Hepatocyte (in vitro differentiated cells): ENCODE measurements at regions not wholly inside any gene's neighbourhood (a gene's known extent, or its start where the extent isn't known, plus 50 kb on each side); places are given as distances from the start of the nearest gene placed in this dataset.

Source experiments
- DNase-seq: peaks from one replicate; pipeline ENCODE4 v3.0.0-alpha.2; 2016; ENCODE audit warnings: low spot score
- H2AFZ ChIP-seq: fragments of 200-600 bp; sonication (generic); 2 replicates; pipeline ENCODE4 v1.6.0; 2016; ENCODE audit warnings: antibody characterized with exemption, mild to moderate bottlenecking
- H3K27ac ChIP-seq: fragments of 200-600 bp; sonication (generic); 2 replicates; pipeline ENCODE4 v1.5.1; 2016; ENCODE audit warnings: mild to moderate bottlenecking
- H3K27me3 ChIP-seq: fragments of 200-600 bp; sonication (generic); 2 replicates; pipeline ENCODE4 v1.6.1; 2016
- H3K36me3 ChIP-seq: fragments of 200-600 bp; sonication (generic); replicated peaks from 2 replicates; pipeline ENCODE4 v1.5.1; 2016; ENCODE audit warnings: low read depth; ENCODE audit not compliant: insufficient read depth
- H3K4me1 ChIP-seq: fragments of 200-600 bp; sonication (generic); 2 replicates; pipeline ENCODE4 v1.5.1; 2016; ENCODE audit warnings: mild to moderate bottlenecking, moderate library complexity; ENCODE audit not compliant: insufficient read depth
- H3K4me2 ChIP-seq: fragments of 200-600 bp; sonication (generic); 2 replicates; pipeline ENCODE4 v1.6.0; 2016
- H3K4me3 ChIP-seq: fragments of 200-600 bp; sonication (generic); 2 replicates; pipeline ENCODE4 v1.5.1; 2016; ENCODE audit warnings: mild to moderate bottlenecking
- H3K79me2 ChIP-seq: fragments of 200-600 bp; sonication (generic); 2 replicates; pipeline ENCODE4 v1.6.0; 2017; ENCODE audit warnings: mild to moderate bottlenecking
- H3K9me2 ChIP-seq: fragments of 200-600 bp; sonication (generic); replicated peaks from 2 replicates; pipeline ENCODE4 v1.6.0; 2017; ENCODE audit warnings: mild to moderate bottlenecking; ENCODE audit not compliant: insufficient read depth
- H3K9me3 ChIP-seq: fragments of 200-600 bp; sonication (generic); 2 replicates; pipeline ENCODE4 v1.5.1; 2016; ENCODE audit warnings: low read depth, mild to moderate bottlenecking
- H4K20me1 ChIP-seq: fragments of 200-600 bp; sonication (generic); 2 replicates; pipeline ENCODE4 v1.6.0; 2016; ENCODE audit warnings: mild to moderate bottlenecking; ENCODE audit not compliant: insufficient read depth, poor library complexity, severe bottlenecking
- EZH2 ChIP-seq: fragments of 200-600 bp; sonication (generic); IDR thresholded peaks from 2 replicates; pipeline ENCODE4 v1.6.1; 2016; ENCODE audit warnings: antibody characterized with exemption, mild to moderate bottlenecking, borderline replicate concordance
- EZH2phosphoT487 ChIP-seq: fragments of 200-600 bp; sonication (generic); IDR thresholded peaks from one replicate; pipeline ENCODE4 v1.6.1; 2018; ENCODE audit warnings: antibody characterized with exemption, mild to moderate bottlenecking, low read depth, moderate library complexity; ENCODE audit not compliant: unreplicated experiment, severe bottlenecking
- WGBS: methylation state at CpG from one replicate; pipeline ENCODE4 v1.1.6; 2016; ENCODE audit warnings: low lambda C conversion rate; ENCODE audit errors: missing lambda C conversion rate; 5-methylcytosine and 5-hydroxymethylcytosine counted together
- TF ChIP-seq, protein P1 (sequence below): fragments of 200-600 bp; sonication (generic); IDR thresholded peaks from 2 replicates; pipeline ENCODE4 v1.5.1; 2016; ENCODE audit warnings: antibody characterized with exemption, mild to moderate bottlenecking; ENCODE audit not compliant: poor library complexity

DNA sequence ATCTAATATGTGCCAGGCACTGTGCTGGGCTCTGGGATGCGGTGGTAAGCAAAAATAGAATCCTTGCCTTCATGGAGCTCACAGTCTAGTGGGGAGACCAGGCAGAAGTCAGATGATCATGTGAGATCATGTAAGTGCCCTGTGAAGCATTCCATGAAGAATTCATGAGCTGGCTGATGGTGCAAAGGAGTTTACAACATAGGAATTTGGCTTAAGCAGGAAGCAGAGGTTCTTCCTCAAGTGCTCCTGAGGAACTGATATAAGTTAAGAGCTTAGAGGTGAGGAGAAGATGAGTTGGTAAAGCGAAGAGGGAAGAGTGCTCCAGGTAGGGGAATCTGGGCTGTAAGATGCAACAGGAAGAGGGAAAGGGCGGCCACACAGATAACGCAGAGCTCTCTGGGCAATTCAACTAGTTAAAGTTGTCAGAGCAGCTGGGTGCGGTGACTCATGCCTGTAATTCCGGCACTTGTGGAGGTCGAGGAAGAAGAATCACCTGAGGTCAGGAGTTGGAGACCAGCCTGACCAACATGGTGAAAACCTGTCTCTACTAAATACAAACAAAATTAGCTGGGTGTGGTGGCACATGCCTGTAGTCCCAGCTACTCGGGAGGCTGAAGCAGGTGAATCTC, 78.5 kb upstream of the SPATA31D4 start:
- Histone ChIP-seq H2AFZ (no peak overlapping the region), H4K20me1 (no peaks in the 10 kb centered on the region), H3K79me2 (no peaks in the 10 kb centered on the region), H3K36me3 (no peaks in the 10 kb centered on the region), H3K27ac (no peak overlapping the region), H3K4me3 (no peak overlapping the region), H3K4me2 (no peak overlapping the region), H3K9me2 (no peaks in the 10 kb centered on the region), H3K9me3 (no peaks in the 10 kb centered on the region), H3K27me3 (no peaks in the 10 kb centered on the region), H3K4me1 (peaks cover 3% of the 10 kb centered on the region)
- TF ChIP-seq EZH2phosphoT487 (no peak), EZH2 (no peak)
- TF ChIP-seq, protein P1, sequence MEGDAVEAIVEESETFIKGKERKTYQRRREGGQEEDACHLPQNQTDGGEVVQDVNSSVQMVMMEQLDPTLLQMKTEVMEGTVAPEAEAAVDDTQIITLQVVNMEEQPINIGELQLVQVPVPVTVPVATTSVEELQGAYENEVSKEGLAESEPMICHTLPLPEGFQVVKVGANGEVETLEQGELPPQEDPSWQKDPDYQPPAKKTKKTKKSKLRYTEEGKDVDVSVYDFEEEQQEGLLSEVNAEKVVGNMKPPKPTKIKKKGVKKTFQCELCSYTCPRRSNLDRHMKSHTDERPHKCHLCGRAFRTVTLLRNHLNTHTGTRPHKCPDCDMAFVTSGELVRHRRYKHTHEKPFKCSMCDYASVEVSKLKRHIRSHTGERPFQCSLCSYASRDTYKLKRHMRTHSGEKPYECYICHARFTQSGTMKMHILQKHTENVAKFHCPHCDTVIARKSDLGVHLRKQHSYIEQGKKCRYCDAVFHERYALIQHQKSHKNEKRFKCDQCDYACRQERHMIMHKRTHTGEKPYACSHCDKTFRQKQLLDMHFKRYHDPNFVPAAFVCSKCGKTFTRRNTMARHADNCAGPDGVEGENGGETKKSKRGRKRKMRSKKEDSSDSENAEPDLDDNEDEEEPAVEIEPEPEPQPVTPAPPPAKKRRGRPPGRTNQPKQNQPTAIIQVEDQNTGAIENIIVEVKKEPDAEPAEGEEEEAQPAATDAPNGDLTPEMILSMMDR: no peak
- peak; percentile 36 for DNase-seq
- 73% methylated on average over 8 of the region's 8 CpGs for WGBS

GRCh38 chr9:81850724-81851123, 77.5 kb upstream of the SPATA31D4 start:
- H3K4me1 ChIP-seq: peaks cover 3% of the 10 kb centered on the region
- no peaks in the 10 kb centered on the region for H3K9me2 ChIP-seq
- no peaks in the 10 kb centered on the region for H3K36me3 ChIP-seq
- TF ChIP-seq, protein P1: no peak
- TF ChIP-seq EZH2phosphoT487: no peak
- H3K27ac ChIP-seq: no peak overlapping the region
- H3K9me3 ChIP-seq: no peaks in the 10 kb centered on the region
- no peaks in the 10 kb centered on the region for H3K27me3 ChIP-seq
- 91% methylated on average over 6 of the region's 6 CpGs for WGBS
- no peak overlapping the region for H2AFZ ChIP-seq
- no peak for DNase-seq
- H4K20me1 ChIP-seq: no peaks in the 10 kb centered on the region
- no peak overlapping the region for H3K4me2 ChIP-seq
- no peaks in the 10 kb centered on the region for H3K79me2 ChIP-seq
- no peak overlapping the region for H3K4me3 ChIP-seq

GRCh38 chr9:81851340-81851739, 76.9 kb upstream of the SPATA31D4 start:
- 94% methylated on average over 5 of the region's 5 CpGs for WGBS
- Histone ChIP-seq H4K20me1 (no peaks in the 10 kb centered on the region), H3K4me1 (peaks cover 3% of the 10 kb centered on the region), H3K9me2 (no peaks in the 10 kb centered on the region), H3K4me2 (no peak overlapping the region), H3K27me3 (no peaks in the 10 kb centered on the region), H3K27ac (no peak overlapping the region), H2AFZ (no peak overlapping the region), H3K4me3 (no peak overlapping the region), H3K79me2 (no peaks in the 10 kb centered on the region), H3K36me3 (no peaks in the 10 kb centered on the region), H3K9me3 (no peaks in the 10 kb centered on the region)
- TF ChIP-seq EZH2 (no peak), EZH2phosphoT487 (no peak)
- TF ChIP-seq, protein P1: no peak
- DNase-seq: no peak
